IPS DF 6.9 (cell line): ENCODE measurements at regions not wholly inside any gene's neighbourhood (a gene's known extent, or its start where the extent isn't known, plus 50 kb on each side); places are given as distances from the start of the nearest gene placed in this dataset.

ENCODE experiments used
- DNase-seq: peaks from one replicate; pipeline ENCODE4 v3.0.0-alpha.2; 2013; ENCODE audit warnings: low read depth, low spot score
- H3K27ac ChIP-seq: one replicate; pipeline ENCODE4 v1.5.1; 2013; ENCODE audit warnings: low read length, control low read depth
- H3K27me3 ChIP-seq: 2 replicates; pipeline ENCODE4 v1.6.1; 2013; ENCODE audit warnings: mild to moderate bottlenecking, low read length; ENCODE audit not compliant: control insufficient read depth, insufficient read depth
- H3K36me3 ChIP-seq: 2 replicates; pipeline ENCODE4 v1.6.1; 2013; ENCODE audit warnings: low read length; ENCODE audit not compliant: control insufficient read depth, insufficient read depth
- H3K4me1 ChIP-seq: 2 replicates; pipeline ENCODE4 v1.6.1; 2013; ENCODE audit warnings: low read length; ENCODE audit not compliant: control insufficient read depth, insufficient read depth
- H3K4me3 ChIP-seq: 2 replicates; pipeline ENCODE4 v1.5.1; 2013; ENCODE audit warnings: mild to moderate bottlenecking, low read length
- H3K9me3 ChIP-seq: 2 replicates; pipeline ENCODE4 v1.6.1; 2013; ENCODE audit warnings: low read length, inconsistent platforms; ENCODE audit not compliant: control insufficient read depth, insufficient read depth
- WGBS: extraction: QIAGEN DNeasy Blood & Tissue Kit; methylation state at CpG from one replicate; pipeline ENCODE4 v1.1.7; 2013; ENCODE audit warnings: mixed read lengths, missing lambda C conversion rate; ENCODE audit not compliant: insufficient read length, insufficient coverage; 5-methylcytosine and 5-hydroxymethylcytosine counted together

- H3K4me3 ChIP-seq, result no peak overlapping the region
- WGBS, result no CpG with 5 or more reads among the region's 5 CpGs
- H3K4me1 ChIP-seq, result no peaks in the 10 kb centered on the region
Observed at GRCh38 chr12:19852100-19852855, 413.0 kb downstream of the AEBP2 start.

GRCh38 chr12:19855851-19856250 lies 416.6 kb downstream of the AEBP2 start:
- H3K36me3 ChIP-seq, result no peaks in the 10 kb centered on the region
- no peaks in the 10 kb centered on the region for H3K4me1 ChIP-seq
- H3K27me3 ChIP-seq, result no peaks in the 10 kb centered on the region
- H3K4me3 ChIP-seq, result no peak overlapping the region
- no peak for DNase-seq
- WGBS, result no CpG with 5 or more reads among the region's 4 CpGs
- H3K27ac ChIP-seq, result no peak overlapping the region
- H3K9me3 ChIP-seq, result no peaks in the 10 kb centered on the region

More at GRCh38 chr12:19852100-19852855, 413.0 kb downstream of the AEBP2 start:
- H3K9me3 ChIP-seq, result no peaks in the 10 kb centered on the region
- H3K36me3 ChIP-seq, result no peaks in the 10 kb centered on the region
- H3K27me3 ChIP-seq, result no peaks in the 10 kb centered on the region
- no peak overlapping the region for H3K27ac ChIP-seq
- no peak for DNase-seq

- Histone ChIP-seq H3K27me3 (no peaks in the 10 kb centered on the region), H3K27ac (no peak overlapping the region), H3K4me1 (no peaks in the 10 kb centered on the region), H3K9me3 (no peaks in the 10 kb centered on the region), H3K36me3 (no peaks in the 10 kb centered on the region), H3K4me3 (no peak overlapping the region)
- no CpG with 5 or more reads among the region's 5 CpGs for WGBS
- DNase-seq, result no peak
Observed at GRCh38 chr12:19856389-19856788, 417.1 kb downstream of the AEBP2 start.

GRCh38 chr12:19857204-19857603 lies 417.9 kb downstream of the AEBP2 start:
- H3K36me3 ChIP-seq, result no peaks in the 10 kb centered on the region
- no CpG with 5 or more reads among the region's 5 CpGs for WGBS
- no peaks in the 10 kb centered on the region for H3K27me3 ChIP-seq
- no peak overlapping the region for H3K4me3 ChIP-seq
- H3K4me1 ChIP-seq, result no peaks in the 10 kb centered on the region
- no peak overlapping the region for H3K27ac ChIP-seq
- DNase-seq, result no peak
- H3K9me3 ChIP-seq, result no peaks in the 10 kb centered on the region

GRCh38 chr12:19867151-19867550 lies 427.9 kb downstream of the AEBP2 start:
- no peak for DNase-seq
- no peaks in the 10 kb centered on the region for H3K27me3 ChIP-seq
- no peaks in the 10 kb centered on the region for H3K36me3 ChIP-seq
- WGBS, result no CpG with 5 or more reads among the region's 1 CpG
- no peaks in the 10 kb centered on the region for H3K4me1 ChIP-seq
- no peaks in the 10 kb centered on the region for H3K9me3 ChIP-seq
- no peak overlapping the region for H3K4me3 ChIP-seq
- H3K27ac ChIP-seq, result no peak overlapping the region

GRCh38 chr12:19867970-19868369 lies 428.7 kb downstream of the AEBP2 start:
- H3K27me3 ChIP-seq, result no peaks in the 10 kb centered on the region
- no peak for DNase-seq
- no CpG with 5 or more reads among the region's 2 CpGs for WGBS
- H3K27ac ChIP-seq, result no peak overlapping the region
- H3K4me3 ChIP-seq, result no peak overlapping the region
- H3K9me3 ChIP-seq, result no peaks in the 10 kb centered on the region
- H3K36me3 ChIP-seq, result no peaks in the 10 kb centered on the region
- H3K4me1 ChIP-seq, result no peaks in the 10 kb centered on the region

- DNase-seq, result no peak
- Histone ChIP-seq H3K9me3 (no peaks in the 10 kb centered on the region), H3K4me3 (no peak overlapping the region), H3K27ac (no peak overlapping the region), H3K36me3 (no peaks in the 10 kb centered on the region), H3K27me3 (no peaks in the 10 kb centered on the region), H3K4me1 (no peaks in the 10 kb centered on the region)
- WGBS, result no CpG with 5 or more reads among the region's 5 CpGs
Observed at GRCh38 chr12:19869413-19869812, 430.1 kb downstream of the AEBP2 start.

GRCh38 chr12:19872621-19873540 lies 433.6 kb downstream of the AEBP2 start:
- no peaks in the 10 kb centered on the region for H3K36me3 ChIP-seq
- no peaks in the 10 kb centered on the region for H3K9me3 ChIP-seq
- H3K27me3 ChIP-seq, result no peaks in the 10 kb centered on the region
- H3K4me3 ChIP-seq, result no peak overlapping the region
- DNase-seq, result no peak
- WGBS, result no CpG with 5 or more reads among the region's 9 CpGs
- H3K27ac ChIP-seq, result no peak overlapping the region
- H3K4me1 ChIP-seq, result no peaks in the 10 kb centered on the region

- no peaks in the 10 kb centered on the region for H3K4me1 ChIP-seq
- H3K4me3 ChIP-seq, result no peak overlapping the region
- H3K9me3 ChIP-seq, result no peaks in the 10 kb centered on the region
- DNase-seq, result no peak
- no peak overlapping the region for H3K27ac ChIP-seq
- no peaks in the 10 kb centered on the region for H3K36me3 ChIP-seq
- no peaks in the 10 kb centered on the region for H3K27me3 ChIP-seq
Observed at GRCh38 chr12:19880076-19880475, 440.8 kb downstream of the AEBP2 start.

GRCh38 chr12:19880721-19881120 lies 441.4 kb downstream of the AEBP2 start:
- Histone ChIP-seq H3K27ac (no peak overlapping the region), H3K27me3 (no peaks in the 10 kb centered on the region), H3K4me1 (no peaks in the 10 kb centered on the region), H3K4me3 (no peak overlapping the region), H3K36me3 (no peaks in the 10 kb centered on the region), H3K9me3 (no peaks in the 10 kb centered on the region)
- DNase-seq, result no peak
